Embryonic facial prominence (tissue), 1 donor: ENCODE measurements at regions not wholly inside any gene's neighbourhood (a gene's known extent, or its start where the extent isn't known, plus 50 kb on each side); places are given as distances from the start of the nearest gene placed in this dataset.
"Not testable (repeated sequence)": the region's sequence is repeated elsewhere in the genome, so short reads cannot be mapped to it uniquely, and the experiment has no call there.

Experiments
- DNase-seq: peaks from one replicate; pipeline ENCODE4 v3.0.0-alpha.2; 2016; ENCODE audit errors: extremely low spot score

- no peak for DNase-seq
Observed at GRCh38 chr1:221963742-221964141, 221.9 kb upstream of the DUSP10 start.

GRCh38 chr1:221962385-221962784 is 220.5 kb upstream of the DUSP10 start:
- no peak for DNase-seq

- no peak for DNase-seq
Observed at GRCh38 chr1:221961532-221962292, 219.8 kb upstream of the DUSP10 start.

GRCh38 chr1:221958161-221958562 is 216.3 kb upstream of the DUSP10 start:
- not testable (repeated sequence) for DNase-seq

- DNase-seq = not testable (repeated sequence)
Observed at GRCh38 chr1:221957350-221957749, 215.5 kb upstream of the DUSP10 start.

GRCh38 chr1:221949996-221950395 is 208.1 kb upstream of the DUSP10 start:
- no peak for DNase-seq

GRCh38 chr1:221948459-221948858 is 206.6 kb upstream of the DUSP10 start:
- no peak for DNase-seq

- no peak for DNase-seq
Observed at GRCh38 chr1:221947731-221948130, 205.8 kb upstream of the DUSP10 start.

- DNase-seq = no peak
Observed at GRCh38 chr1:221946768-221947167, 204.9 kb upstream of the DUSP10 start.

- DNase-seq = no peak
Observed at GRCh38 chr1:221945669-221946068, 203.8 kb upstream of the DUSP10 start.

GRCh38 chr1:221944247-221944870 is 202.5 kb upstream of the DUSP10 start:
- DNase-seq = no peak

- no peak for DNase-seq
Observed at GRCh38 chr1:221940631-221941030, 198.7 kb upstream of the DUSP10 start.

GRCh38 chr1:221939607-221940006 is 197.7 kb upstream of the DUSP10 start:
- DNase-seq = no peak

GRCh38 chr1:221937155-221937953 is 195.5 kb upstream of the DUSP10 start:
- DNase-seq = no peak

- DNase-seq = no peak
Observed at GRCh38 chr1:221933814-221934213, 191.9 kb upstream of the DUSP10 start.

- no peak for DNase-seq
Observed at GRCh38 chr1:221926441-221926840, 184.6 kb upstream of the DUSP10 start.

- DNase-seq = no peak
Observed at GRCh38 chr1:221925947-221926346, 184.1 kb upstream of the DUSP10 start.

GRCh38 chr1:221923929-221924598 is 182.2 kb upstream of the DUSP10 start:
- DNase-seq = no peak

- no peak for DNase-seq
Observed at GRCh38 chr1:221921936-221922335, 180.0 kb upstream of the DUSP10 start.

- no peak for DNase-seq
Observed at GRCh38 chr1:221919743-221920142, 177.9 kb upstream of the DUSP10 start.

- no peak for DNase-seq
Observed at GRCh38 chr1:221919341-221919740, 177.5 kb upstream of the DUSP10 start.

GRCh38 chr1:221916176-221916575 is 174.3 kb upstream of the DUSP10 start:
- DNase-seq = no peak
